Keratinocyte (primary cell): ENCODE measurements at regions not wholly inside any gene's neighbourhood (a gene's known extent, or its start where the extent isn't known, plus 50 kb on each side); places are given as distances from the start of the nearest gene placed in this dataset.

Experiments used
- DNase-seq: peaks from one replicate; pipeline ENCODE4 v3.0.0-alpha.2; 2011; ENCODE audit warnings: low read depth, missing footprints, low spot score
- FAIRE-seq: peaks from 2 replicates; lab custom pipeline; 2011; peaks lifted over from hg19 to GRCh38; lab: Jason Lieb, UNC
- H2AFZ ChIP-seq: 2 replicates; pipeline ENCODE4 v1.6.0; 2012; ENCODE audit warnings: low read length, control low read depth, inconsistent platforms; ENCODE audit not compliant: control insufficient read depth
- H3K27ac ChIP-seq: 2 replicates; pipeline ENCODE4 v1.5.1; 2011; ENCODE audit warnings: low read length; ENCODE audit not compliant: control insufficient read depth, insufficient read depth
- H3K27me3 ChIP-seq: 3 replicates; pipeline ENCODE4 v1.6.0; 2011; ENCODE audit warnings: low read length; ENCODE audit not compliant: control insufficient read depth, insufficient read depth; ENCODE audit errors: extremely low read depth
- H3K36me3 ChIP-seq, 2 experiments: 2 replicates in 1 of 2; 3 replicates in 1 of 2; pipeline ENCODE4 v1.5.1; 2011; ENCODE audit warnings: low read length in 2 of 2, mild to moderate bottlenecking in 1 of 2; ENCODE audit not compliant: control insufficient read depth in 2 of 2, insufficient read depth in 2 of 2; ENCODE audit errors: extremely low read depth in 1 of 2
- H3K4me1 ChIP-seq: 3 replicates; pipeline ENCODE4 v1.5.1; 2011; ENCODE audit warnings: low read length; ENCODE audit not compliant: control insufficient read depth, insufficient read depth; ENCODE audit errors: extremely low read depth
- H3K4me2 ChIP-seq: 3 replicates; pipeline ENCODE4 v1.6.0; 2011; ENCODE audit warnings: low read depth, low read length; ENCODE audit not compliant: control insufficient read depth, insufficient read depth; ENCODE audit errors: extremely low read depth
- H3K4me3 ChIP-seq, 3 experiments: fragments of 200-600 bp in 1 of 3; sonication (generic) in 1 of 3; 2 replicates in 2 of 3; 3 replicates in 1 of 3; pipeline ENCODE4 v1.5.1; 2011 to 2016; ENCODE audit warnings: low read length in 3 of 3, mild to moderate bottlenecking in 3 of 3, control low read depth in 2 of 3, inconsistent platforms in 1 of 3, low read depth in 1 of 3, mixed read lengths in 1 of 3, mixed run types in 1 of 3, moderate library complexity in 1 of 3; ENCODE audit not compliant: control insufficient read depth in 2 of 3, insufficient read depth in 2 of 3; ENCODE audit errors: extremely low read depth in 1 of 3
- H3K79me2 ChIP-seq: 2 replicates; pipeline ENCODE4 v1.6.0; 2012; ENCODE audit warnings: low read length; ENCODE audit not compliant: control insufficient read depth, insufficient read depth
- H3K9ac ChIP-seq: 3 replicates; pipeline ENCODE4 v1.6.0; 2011; ENCODE audit warnings: low read length; ENCODE audit not compliant: control insufficient read depth, insufficient read depth; ENCODE audit errors: extremely low read depth
- H3K9me1 ChIP-seq: 3 replicates; pipeline ENCODE4 v1.6.0; 2011; ENCODE audit warnings: low read length; ENCODE audit not compliant: control insufficient read depth, insufficient read depth; ENCODE audit errors: extremely low read depth
- H3K9me3 ChIP-seq: 2 replicates; pipeline ENCODE4 v1.5.1; 2012; ENCODE audit warnings: low read depth, low read length; ENCODE audit not compliant: control insufficient read depth
- H4K20me1 ChIP-seq: 3 replicates; pipeline ENCODE4 v1.6.0; 2011; ENCODE audit warnings: low read length; ENCODE audit not compliant: control insufficient read depth, insufficient read depth; ENCODE audit errors: extremely low read depth
- EZH2 ChIP-seq: IDR thresholded peaks from one replicate; pipeline ENCODE4 v1.6.1; 2012; ENCODE audit warnings: inconsistent platforms, mild to moderate bottlenecking, low read length, moderate library complexity
- dilution Hi-C: fragments of 300-500 bp; cut with MboI; formaldehyde crosslinking; loops from one replicate; pipeline ENCODE4 v1.7.0; 2020; ENCODE audit warnings: low sequenced_read_pairs; ENCODE audit not compliant: extremely low pct_ligation_motif_present
- TF ChIP-seq, protein P1 (sequence below), 3 experiments: IDR thresholded peaks in 1 of 3; conservative IDR thresholded peaks in 1 of 3; optimal IDR thresholded peaks in 1 of 3; 2 replicates in 2 of 3; 3 replicates in 1 of 3; pipeline versions ENCODE3 to v1.5.1; 2011; ENCODE audit warnings: low read length in 3 of 3, mild to moderate bottlenecking in 3 of 3, moderate library complexity in 2 of 3, control low read depth in 1 of 3, inconsistent platforms in 1 of 3; ENCODE audit not compliant: insufficient read depth in 2 of 3; ENCODE audit errors: extremely low read depth in 1 of 3

DNA sequence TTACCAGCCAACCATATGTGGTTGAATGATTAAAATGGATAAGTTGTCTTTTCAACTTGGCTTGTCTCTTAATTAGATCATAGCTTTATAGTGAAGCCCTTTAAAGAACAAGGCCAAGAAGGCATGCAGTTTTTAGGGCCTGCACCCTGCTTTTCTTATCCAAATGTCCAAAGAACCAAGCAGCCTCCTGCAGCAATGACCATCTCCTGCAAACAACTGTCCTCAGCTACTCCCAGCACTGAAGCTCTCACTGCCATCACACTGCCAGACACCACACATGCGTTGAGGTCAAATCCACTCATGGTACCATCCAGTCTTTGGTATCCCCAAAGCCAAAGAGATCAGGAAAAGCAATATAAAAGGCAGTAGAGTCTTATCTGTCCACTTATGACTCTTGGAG lies 210.3 kb downstream of the ACTR3B start:
- peaks cover 2% of the 10 kb centered on the region for H3K9me3 ChIP-seq
- H3K4me2 ChIP-seq, result no peak overlapping the region
- dilution Hi-C loops, result no loop called here
- no peaks in the 10 kb centered on the region for H3K79me2 ChIP-seq
- no peak for DNase-seq
- FAIRE-seq, result no peak
- no peak overlapping the region for H2AFZ ChIP-seq
- H3K9ac ChIP-seq, result no peak overlapping the region
- no peak overlapping the region for H3K4me3 ChIP-seq
- H3K27ac ChIP-seq, result no peak overlapping the region
- H3K9me1 ChIP-seq, result no peaks in the 10 kb centered on the region
- no peaks in the 10 kb centered on the region for H3K36me3 ChIP-seq
- no peaks in the 10 kb centered on the region for H3K4me1 ChIP-seq
- H3K27me3 ChIP-seq, result no peaks in the 10 kb centered on the region
- TF ChIP-seq, protein P1, sequence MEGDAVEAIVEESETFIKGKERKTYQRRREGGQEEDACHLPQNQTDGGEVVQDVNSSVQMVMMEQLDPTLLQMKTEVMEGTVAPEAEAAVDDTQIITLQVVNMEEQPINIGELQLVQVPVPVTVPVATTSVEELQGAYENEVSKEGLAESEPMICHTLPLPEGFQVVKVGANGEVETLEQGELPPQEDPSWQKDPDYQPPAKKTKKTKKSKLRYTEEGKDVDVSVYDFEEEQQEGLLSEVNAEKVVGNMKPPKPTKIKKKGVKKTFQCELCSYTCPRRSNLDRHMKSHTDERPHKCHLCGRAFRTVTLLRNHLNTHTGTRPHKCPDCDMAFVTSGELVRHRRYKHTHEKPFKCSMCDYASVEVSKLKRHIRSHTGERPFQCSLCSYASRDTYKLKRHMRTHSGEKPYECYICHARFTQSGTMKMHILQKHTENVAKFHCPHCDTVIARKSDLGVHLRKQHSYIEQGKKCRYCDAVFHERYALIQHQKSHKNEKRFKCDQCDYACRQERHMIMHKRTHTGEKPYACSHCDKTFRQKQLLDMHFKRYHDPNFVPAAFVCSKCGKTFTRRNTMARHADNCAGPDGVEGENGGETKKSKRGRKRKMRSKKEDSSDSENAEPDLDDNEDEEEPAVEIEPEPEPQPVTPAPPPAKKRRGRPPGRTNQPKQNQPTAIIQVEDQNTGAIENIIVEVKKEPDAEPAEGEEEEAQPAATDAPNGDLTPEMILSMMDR (optimal IDR thresholded peaks at IDR 0.05 in 1 of 3, IDR thresholded peaks at IDR 0.05 in 1 of 3, conservative IDR thresholded peaks at IDR 0.05 in 1 of 3; ENCODE audit: extremely low read depth in 1 of 3, insufficient read depth in 2 of 3, low read length in 3 of 3), result no peak
- no peak for TF ChIP-seq EZH2
- H4K20me1 ChIP-seq, result no peaks in the 10 kb centered on the region

DNA sequence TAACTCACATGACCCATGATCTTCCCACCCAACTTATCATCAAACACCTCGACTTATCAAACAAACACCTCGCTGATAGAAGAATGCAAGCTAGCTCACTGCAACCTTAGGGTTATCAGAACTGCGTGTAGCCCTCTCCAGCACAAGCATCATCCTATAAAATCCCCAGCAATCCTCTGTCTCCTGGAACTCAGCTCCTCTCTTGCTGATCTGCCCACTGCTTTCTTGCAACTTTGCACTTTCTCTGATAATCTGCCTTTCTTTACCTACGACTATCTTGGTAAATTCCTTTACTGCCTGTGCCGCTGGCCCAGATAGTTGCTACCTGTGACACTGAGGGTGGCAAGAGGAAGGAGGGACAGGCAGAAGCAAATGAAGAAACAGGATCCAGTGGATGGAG lies 210.9 kb downstream of the ACTR3B start:
- dilution Hi-C loops, result no loop called here
- H3K27ac ChIP-seq, result no peak overlapping the region
- H3K36me3 ChIP-seq, result no peaks in the 10 kb centered on the region
- H3K9me1 ChIP-seq, result no peaks in the 10 kb centered on the region
- H3K4me1 ChIP-seq, result no peaks in the 10 kb centered on the region
- H3K9me3 ChIP-seq, result peaks cover 2% of the 10 kb centered on the region
- no peak overlapping the region for H3K9ac ChIP-seq
- no peak for TF ChIP-seq EZH2
- TF ChIP-seq, protein P1 (optimal IDR thresholded peaks at IDR 0.05 in 1 of 3, IDR thresholded peaks at IDR 0.05 in 1 of 3, conservative IDR thresholded peaks at IDR 0.05 in 1 of 3; ENCODE audit: extremely low read depth in 1 of 3, insufficient read depth in 2 of 3, low read length in 3 of 3), result no peak
- DNase-seq (no peak), FAIRE-seq (no peak)
- H3K27me3 ChIP-seq, result no peaks in the 10 kb centered on the region
- H4K20me1 ChIP-seq, result no peaks in the 10 kb centered on the region
- H3K4me2 ChIP-seq, result no peak overlapping the region
- no peaks in the 10 kb centered on the region for H3K79me2 ChIP-seq
- no peak overlapping the region for H2AFZ ChIP-seq
- H3K4me3 ChIP-seq, result no peak overlapping the region
